Body of pancreas (tissue), 4 donors: ENCODE measurements at regions not wholly inside any gene's neighbourhood (a gene's known extent, or its start where the extent isn't known, plus 50 kb on each side); places are given as distances from the start of the nearest gene placed in this dataset.

Source experiments
- ATAC-seq: fragments of 150-250 bp; one replicate; pipeline ENCODE4 v1.9.1; 2016
- DNase-seq, 4 donors: peaks; one replicate each; pipeline ENCODE4 v3.0.0-alpha.2; 2019
- H3K27ac ChIP-seq, 4 donors: fragments of 200-600 bp; sonication (generic); 1 replicate in 3 of 4; 2 replicates in 1 of 4; pipeline versions ENCODE4 v1.5.1 to v1.6.1; 2016 to 2019; ENCODE audit warnings: mild to moderate bottlenecking in 1 of 4, mixed read lengths in 1 of 4, moderate library complexity in 1 of 4
- H3K27me3 ChIP-seq, 2 donors: fragments of 200-600 bp; sonication (generic); one replicate each; pipeline ENCODE4 v1.6.0; 2016; ENCODE audit warnings: mild to moderate bottlenecking in 1 of 2
- H3K36me3 ChIP-seq, 2 donors: fragments of 200-600 bp; sonication (generic); replicated peaks in 1 of 2; 2 replicates each; pipeline ENCODE4 v1.5.1; 2016; ENCODE audit warnings: low read depth in 2 of 2; ENCODE audit not compliant: insufficient read depth in 1 of 2
- H3K4me1 ChIP-seq: fragments of 200-600 bp; sonication (generic); one replicate; pipeline ENCODE4 v1.6.0; 2016
- H3K4me3 ChIP-seq, 2 donors: fragments of 200-600 bp; sonication (generic); 1 replicate in 1 of 2; 2 replicates in 1 of 2; pipeline ENCODE4 v1.5.1; 2016 to 2019
- H3K9me3 ChIP-seq, 3 donors: fragments of 200-600 bp; sonication (generic); 1 replicate in 2 of 3; 2 replicates in 1 of 3; pipeline ENCODE4 v1.5.1; 2016
- POLR2A ChIP-seq, 3 donors: fragments of 450-650 bp; IDR thresholded peaks; one replicate each; pipeline ENCODE4 v1.6.1; 2016; ENCODE audit warnings: antibody characterized with exemption in 3 of 3, mild to moderate bottlenecking in 2 of 3
- WGBS, 2 donors: methylation state at CpG; one replicate each; pipeline ENCODE4 v1.1.5; 2017; 5-methylcytosine and 5-hydroxymethylcytosine counted together
- intact Hi-C: fragments of 100-400 bp; cut with DNase I; formaldehyde crosslinking; loops from one replicate; pipeline ENCODE4 v1.15.1; 2023
- TF ChIP-seq, protein P1 (sequence below), 7 experiments: fragments of 450-650 bp in 4 of 7; fragments of 200-600 bp in 3 of 7; sonication (generic) in 3 of 7; IDR thresholded peaks; one replicate each; pipeline ENCODE4 v1.5.1; 2016 to 2019; ENCODE audit warnings: antibody characterized with exemption in 7 of 7

DNA sequence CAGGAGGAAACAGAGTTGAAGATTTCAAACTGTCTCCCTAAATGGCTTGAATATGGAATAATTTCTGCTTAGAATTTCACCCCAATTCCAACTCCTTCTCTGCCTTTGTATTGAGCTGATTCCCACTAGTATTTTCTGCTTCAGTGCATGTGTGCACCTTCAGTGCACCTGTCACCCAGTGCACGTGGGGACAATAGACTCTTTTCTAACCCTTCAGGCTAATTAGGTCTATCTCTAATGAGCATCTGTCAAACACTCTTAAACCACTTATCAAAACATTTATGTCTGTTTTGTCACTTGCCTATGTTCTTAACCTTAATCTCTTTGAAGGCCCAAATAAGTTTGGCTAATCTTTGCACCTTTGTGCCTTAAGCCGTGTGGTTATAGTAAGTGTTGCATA, 232.0 kb upstream of the NETO1 start:
- H3K36me3 ChIP-seq: no peaks in the 10 kb centered on the region
- 46 to 57% methylated on average over 2 of the region's 2 CpGs for WGBS, 2 donors
- no peaks in the 10 kb centered on the region for H3K27me3 ChIP-seq
- H3K27ac ChIP-seq: no peak overlapping the region
- no peaks in the 10 kb centered on the region for H3K4me1 ChIP-seq
- ATAC-seq (no peak), DNase-seq (no peak)
- intact Hi-C loops: no loop called here
- no peaks in the 10 kb centered on the region for H3K9me3 ChIP-seq
- TF ChIP-seq POLR2A (IDR thresholded peaks at IDR 0.05): no peak
- TF ChIP-seq, protein P1, sequence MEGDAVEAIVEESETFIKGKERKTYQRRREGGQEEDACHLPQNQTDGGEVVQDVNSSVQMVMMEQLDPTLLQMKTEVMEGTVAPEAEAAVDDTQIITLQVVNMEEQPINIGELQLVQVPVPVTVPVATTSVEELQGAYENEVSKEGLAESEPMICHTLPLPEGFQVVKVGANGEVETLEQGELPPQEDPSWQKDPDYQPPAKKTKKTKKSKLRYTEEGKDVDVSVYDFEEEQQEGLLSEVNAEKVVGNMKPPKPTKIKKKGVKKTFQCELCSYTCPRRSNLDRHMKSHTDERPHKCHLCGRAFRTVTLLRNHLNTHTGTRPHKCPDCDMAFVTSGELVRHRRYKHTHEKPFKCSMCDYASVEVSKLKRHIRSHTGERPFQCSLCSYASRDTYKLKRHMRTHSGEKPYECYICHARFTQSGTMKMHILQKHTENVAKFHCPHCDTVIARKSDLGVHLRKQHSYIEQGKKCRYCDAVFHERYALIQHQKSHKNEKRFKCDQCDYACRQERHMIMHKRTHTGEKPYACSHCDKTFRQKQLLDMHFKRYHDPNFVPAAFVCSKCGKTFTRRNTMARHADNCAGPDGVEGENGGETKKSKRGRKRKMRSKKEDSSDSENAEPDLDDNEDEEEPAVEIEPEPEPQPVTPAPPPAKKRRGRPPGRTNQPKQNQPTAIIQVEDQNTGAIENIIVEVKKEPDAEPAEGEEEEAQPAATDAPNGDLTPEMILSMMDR (IDR thresholded peaks at IDR 0.05): no peak
- H3K4me3 ChIP-seq: no peak overlapping the region

GRCh38 chr18:73093687-73094250, 226.0 kb upstream of the NETO1 start:
- ATAC-seq (no peak), DNase-seq (no peak)
- Histone ChIP-seq H3K9me3 (no peaks in the 10 kb centered on the region), H3K36me3 (no peaks in the 10 kb centered on the region), H3K4me1 (no peaks in the 10 kb centered on the region), H3K27me3 (no peaks in the 10 kb centered on the region), H3K27ac (no peak overlapping the region), H3K4me3 (no peak overlapping the region)
- 57 to 65% methylated on average over 1 of the region's 1 CpG for WGBS, 2 donors
- intact Hi-C loops: no loop called here
- TF ChIP-seq POLR2A (IDR thresholded peaks at IDR 0.05): no peak
- TF ChIP-seq, protein P1 (IDR thresholded peaks at IDR 0.05): no peak

- intact Hi-C loops: no loop called here
- DNase-seq: no peak
- no peak overlapping the region for H3K4me3 ChIP-seq
- no peak for ATAC-seq
- H3K27me3 ChIP-seq: no peaks in the 10 kb centered on the region
- TF ChIP-seq, protein P1 (IDR thresholded peaks at IDR 0.05): no peak
- no peaks in the 10 kb centered on the region for H3K4me1 ChIP-seq
- 84 to 90% methylated on average over 1 of the region's 1 CpG for WGBS, 2 donors
- no peak overlapping the region for H3K27ac ChIP-seq
- H3K36me3 ChIP-seq: no peaks in the 10 kb centered on the region
- H3K9me3 ChIP-seq: peaks cover 0 to 2% (median 0%) of the 10 kb centered on the region in 3 donors
These were observed 220.7 kb upstream of the NETO1 start for GRCh38 chr18:73088445-73088844.

- TF ChIP-seq POLR2A (IDR thresholded peaks at IDR 0.05): no peak
- TF ChIP-seq, protein P1 (IDR thresholded peaks at IDR 0.05): no peak
- H3K4me3 ChIP-seq: no peak overlapping the region
- ATAC-seq: no peak
- no peak for DNase-seq
- no peaks in the 10 kb centered on the region for H3K27me3 ChIP-seq
- intact Hi-C loops: no loop called here
- no peaks in the 10 kb centered on the region for H3K36me3 ChIP-seq
- H3K4me1 ChIP-seq: no peaks in the 10 kb centered on the region
- WGBS, 2 donors: 62% methylated on average over 8 of the region's 8 CpGs
- peaks cover 0 to 2% (median 0%) of the 10 kb centered on the region in 3 donors for H3K9me3 ChIP-seq
- H3K27ac ChIP-seq: no peak overlapping the region
These were observed 219.6 kb upstream of the NETO1 start for GRCh38 chr18:73087282-73087977.

DNA sequence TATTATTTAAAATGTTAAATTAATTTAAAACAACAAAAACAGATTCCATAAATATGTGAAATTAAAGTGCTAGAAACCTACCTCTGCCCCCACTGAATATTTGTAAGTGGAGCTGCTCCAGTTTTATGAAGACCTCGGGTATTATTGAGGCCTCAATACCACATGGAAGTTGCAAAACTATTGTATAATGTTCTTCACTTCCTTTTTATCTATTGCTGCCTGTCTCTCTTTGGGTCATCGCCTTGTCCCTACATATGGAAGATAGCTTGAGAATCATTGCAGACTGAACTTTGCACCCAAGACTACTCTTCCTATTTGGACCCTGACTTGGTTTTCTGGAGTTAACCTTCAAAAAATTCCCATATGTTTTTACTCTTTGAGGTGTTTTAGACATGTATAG, 212.1 kb upstream of the NETO1 start:
- Histone ChIP-seq H3K9me3 (no peaks in the 10 kb centered on the region), H3K27ac (no peak overlapping the region), H3K36me3 (no peaks in the 10 kb centered on the region), H3K27me3 (no peaks in the 10 kb centered on the region), H3K4me3 (no peak overlapping the region), H3K4me1 (no peaks in the 10 kb centered on the region)
- intact Hi-C loops: no loop called here
- ATAC-seq: no peak
- TF ChIP-seq POLR2A (IDR thresholded peaks at IDR 0.05): no peak
- TF ChIP-seq, protein P1 (IDR thresholded peaks at IDR 0.05): no peak
- 41 to 58% methylated on average over 2 of the region's 2 CpGs for WGBS, 2 donors
- no peak for DNase-seq
